ENCODE measurements at regions not wholly inside any gene's neighbourhood (a gene's known extent, or its start where the extent isn't known, plus 50 kb on each side); places are given as distances from the start of the nearest gene placed in this dataset.

GRCh38 chr6:56311533-56312448, 64.4 kb upstream of the COL21A1 start:
- no peaks in the 10 kb centered on the region for H3K79me1 ChIP-seq (ENCODE audit: low read length)
- no peaks in the 10 kb centered on the region for H3K4me1 ChIP-seq (ENCODE audit: control insufficient read depth in 1 of 2, insufficient read depth in 2 of 2, low read length in 2 of 2)
- H3K4ac ChIP-seq (ENCODE audit: low read depth, low read length) = no peak overlapping the region
- no peak overlapping the region for H3K9ac ChIP-seq (ENCODE audit: low read length)
- H3K14ac ChIP-seq (ENCODE audit: low read length) = no peak overlapping the region
- no peaks in the 10 kb centered on the region for H3K9me3 ChIP-seq (ENCODE audit: insufficient read depth, low read depth, low read length)
- no peaks in the 10 kb centered on the region for H3K27me3 ChIP-seq (ENCODE audit: insufficient read depth, low read length)
- H4K12ac ChIP-seq (ENCODE audit: low read depth, low read length) = no peak overlapping the region
- WGBS (ENCODE audit: extremely low coverage, insufficient coverage, insufficient read length) = no CpG with 5 or more reads among the region's 5 CpGs
- no peaks in the 10 kb centered on the region for H3K36me3 ChIP-seq (ENCODE audit: control insufficient read depth in 1 of 2, insufficient read depth in 2 of 2, low read length in 2 of 2)
- no peak overlapping the region for H4K8ac ChIP-seq (ENCODE audit: low read depth, low read length)
- H3K23ac ChIP-seq (ENCODE audit: low read length) = no peak overlapping the region
- H2BK120ac ChIP-seq (ENCODE audit: insufficient read depth, low read length, poor library complexity) = no peak overlapping the region
- H3K4me2 ChIP-seq (ENCODE audit: low read length) = no peak overlapping the region
- DNase-seq = no peak
- H2BK12ac ChIP-seq (ENCODE audit: low read length) = no peak overlapping the region
- H3K4me3 ChIP-seq (ENCODE audit: low read depth, low read length) = no peak overlapping the region
- H3K18ac ChIP-seq (ENCODE audit: low read length) = no peak overlapping the region
- H3K27ac ChIP-seq (ENCODE audit: low read depth, low read length) = no peak overlapping the region
- no peak overlapping the region for H2AFZ ChIP-seq (ENCODE audit: insufficient read depth, low read length, poor library complexity)
- H3K79me2 ChIP-seq (ENCODE audit: control insufficient read depth, insufficient read depth, low read length, poor library complexity) = no peaks in the 10 kb centered on the region
- H2BK5ac ChIP-seq (ENCODE audit: low read depth, low read length, poor library complexity) = no peak overlapping the region
- no peak overlapping the region for H2AK5ac ChIP-seq (ENCODE audit: low read length)
- no peak overlapping the region for H4K91ac ChIP-seq (ENCODE audit: low read depth, low read length)

- Histone ChIP-seq H3K79me2 (ENCODE audit: control insufficient read depth, insufficient read depth, low read length, poor library complexity) (no peaks in the 10 kb centered on the region), H3K79me1 (ENCODE audit: low read length) (no peaks in the 10 kb centered on the region), H3K18ac (ENCODE audit: low read length) (no peak overlapping the region), H3K27ac (ENCODE audit: low read depth, low read length) (no peak overlapping the region), H2AK5ac (ENCODE audit: low read length) (no peak overlapping the region), H2BK12ac (ENCODE audit: low read length) (no peak overlapping the region), H3K23ac (ENCODE audit: low read length) (no peak overlapping the region), H3K27me3 (ENCODE audit: insufficient read depth, low read length) (no peaks in the 10 kb centered on the region), H3K4ac (ENCODE audit: low read depth, low read length) (no peak overlapping the region), H4K8ac (ENCODE audit: low read depth, low read length) (no peak overlapping the region), H2AFZ (ENCODE audit: insufficient read depth, low read length, poor library complexity) (no peak overlapping the region), H4K12ac (ENCODE audit: low read depth, low read length) (no peak overlapping the region), H3K9me3 (ENCODE audit: insufficient read depth, low read depth, low read length) (no peaks in the 10 kb centered on the region), H4K91ac (ENCODE audit: low read depth, low read length) (no peak overlapping the region), H2BK120ac (ENCODE audit: insufficient read depth, low read length, poor library complexity) (no peak overlapping the region), H3K4me2 (ENCODE audit: low read length) (no peak overlapping the region), H3K36me3 (ENCODE audit: control insufficient read depth in 1 of 2, insufficient read depth in 2 of 2, low read length in 2 of 2) (no peaks in the 10 kb centered on the region), H3K14ac (ENCODE audit: low read length) (no peak overlapping the region), H3K9ac (ENCODE audit: low read length) (no peak overlapping the region), H2BK5ac (ENCODE audit: low read depth, low read length, poor library complexity) (no peak overlapping the region), H3K4me1 (ENCODE audit: control insufficient read depth in 1 of 2, insufficient read depth in 2 of 2, low read length in 2 of 2) (no peaks in the 10 kb centered on the region), H3K4me3 (ENCODE audit: low read depth, low read length) (no peak overlapping the region)
- WGBS (ENCODE audit: extremely low coverage, insufficient coverage, insufficient read length) = no CpG with 5 or more reads among the region's 2 CpGs
- no peak for DNase-seq
Measured at GRCh38 chr6:56311061-56311460, 63.7 kb upstream of the COL21A1 start.

DNA sequence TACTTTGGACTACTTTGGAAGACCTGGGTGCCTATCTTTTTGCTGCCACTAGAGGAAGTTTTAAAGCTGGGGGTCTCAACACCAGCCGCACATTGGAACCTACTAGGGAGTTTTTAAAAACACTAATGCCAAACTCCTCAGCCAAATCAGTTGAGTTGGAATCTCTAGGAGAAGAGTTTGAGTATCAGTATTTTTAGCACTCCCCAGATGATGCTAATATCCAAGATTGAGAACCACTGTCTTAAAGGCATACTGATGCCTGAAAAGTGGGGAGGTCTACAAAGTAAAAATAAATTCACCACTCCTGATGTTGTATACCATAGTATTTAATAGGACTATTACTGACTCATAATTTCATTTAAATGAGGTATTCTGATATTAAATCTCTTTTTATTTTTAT, 62.9 kb upstream of the COL21A1 start:
- Histone ChIP-seq H3K36me3 (ENCODE audit: control insufficient read depth in 1 of 2, insufficient read depth in 2 of 2, low read length in 2 of 2) (no peaks in the 10 kb centered on the region), H3K9ac (ENCODE audit: low read length) (no peak overlapping the region), H3K4me2 (ENCODE audit: low read length) (no peak overlapping the region), H2BK5ac (ENCODE audit: low read depth, low read length, poor library complexity) (no peak overlapping the region), H2BK12ac (ENCODE audit: low read length) (no peak overlapping the region), H3K4me3 (ENCODE audit: low read depth, low read length) (no peak overlapping the region), H2AK5ac (ENCODE audit: low read length) (no peak overlapping the region), H4K91ac (ENCODE audit: low read depth, low read length) (no peak overlapping the region), H3K27ac (ENCODE audit: low read depth, low read length) (no peak overlapping the region), H3K79me1 (ENCODE audit: low read length) (no peaks in the 10 kb centered on the region), H3K4ac (ENCODE audit: low read depth, low read length) (no peak overlapping the region), H3K4me1 (ENCODE audit: control insufficient read depth in 1 of 2, insufficient read depth in 2 of 2, low read length in 2 of 2) (no peaks in the 10 kb centered on the region), H3K18ac (ENCODE audit: low read length) (no peak overlapping the region), H4K12ac (ENCODE audit: low read depth, low read length) (no peak overlapping the region), H3K9me3 (ENCODE audit: insufficient read depth, low read depth, low read length) (no peaks in the 10 kb centered on the region), H3K23ac (ENCODE audit: low read length) (no peak overlapping the region), H2AFZ (ENCODE audit: insufficient read depth, low read length, poor library complexity) (no peak overlapping the region), H3K14ac (ENCODE audit: low read length) (no peak overlapping the region), H3K79me2 (ENCODE audit: control insufficient read depth, insufficient read depth, low read length, poor library complexity) (no peaks in the 10 kb centered on the region), H3K27me3 (ENCODE audit: insufficient read depth, low read length) (no peaks in the 10 kb centered on the region), H2BK120ac (ENCODE audit: insufficient read depth, low read length, poor library complexity) (no peak overlapping the region), H4K8ac (ENCODE audit: low read depth, low read length) (no peak overlapping the region)
- no CpG with 5 or more reads among the region's 1 CpG for WGBS (ENCODE audit: extremely low coverage, insufficient coverage, insufficient read length)
- DNase-seq = no peak

DNA sequence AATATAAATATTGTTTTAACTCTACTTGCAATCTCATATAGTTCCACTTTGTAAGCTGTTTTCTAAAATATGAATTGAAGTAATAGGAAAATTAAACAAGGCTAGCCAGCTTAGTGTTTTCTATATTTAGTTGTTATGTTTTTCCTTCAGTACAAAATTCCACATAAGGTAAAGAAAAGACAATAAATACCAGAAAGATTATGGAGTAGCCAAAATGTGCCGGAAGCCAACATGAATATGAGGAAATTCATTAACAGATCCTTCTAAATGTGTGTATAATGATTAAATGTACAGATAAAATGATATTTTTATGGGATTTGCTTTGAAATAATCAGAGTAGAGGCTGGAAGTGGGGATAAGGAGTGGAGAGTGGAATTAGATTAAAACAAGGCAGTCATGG, 52.5 kb upstream of the COL21A1 start:
- H2BK12ac ChIP-seq (ENCODE audit: low read length) = no peak overlapping the region
- no peak overlapping the region for H4K8ac ChIP-seq (ENCODE audit: low read depth, low read length)
- no peak overlapping the region for H3K23ac ChIP-seq (ENCODE audit: low read length)
- H3K4me3 ChIP-seq (ENCODE audit: low read depth, low read length) = no peak overlapping the region
- H3K27ac ChIP-seq (ENCODE audit: low read depth, low read length) = no peak overlapping the region
- H4K91ac ChIP-seq (ENCODE audit: low read depth, low read length) = no peak overlapping the region
- no peaks in the 10 kb centered on the region for H3K4me1 ChIP-seq (ENCODE audit: control insufficient read depth in 1 of 2, insufficient read depth in 2 of 2, low read length in 2 of 2)
- no peaks in the 10 kb centered on the region for H3K79me2 ChIP-seq (ENCODE audit: control insufficient read depth, insufficient read depth, low read length, poor library complexity)
- no peak overlapping the region for H4K12ac ChIP-seq (ENCODE audit: low read depth, low read length)
- H2AK5ac ChIP-seq (ENCODE audit: low read length) = no peak overlapping the region
- H3K18ac ChIP-seq (ENCODE audit: low read length) = no peak overlapping the region
- no peaks in the 10 kb centered on the region for H3K27me3 ChIP-seq (ENCODE audit: insufficient read depth, low read length)
- H2BK5ac ChIP-seq (ENCODE audit: low read depth, low read length, poor library complexity) = no peak overlapping the region
- no CpG with 5 or more reads among the region's 1 CpG for WGBS (ENCODE audit: extremely low coverage, insufficient coverage, insufficient read length)
- H3K79me1 ChIP-seq (ENCODE audit: low read length) = no peaks in the 10 kb centered on the region
- no peak overlapping the region for H3K14ac ChIP-seq (ENCODE audit: low read length)
- no peak overlapping the region for H2BK120ac ChIP-seq (ENCODE audit: insufficient read depth, low read length, poor library complexity)
- H3K9me3 ChIP-seq (ENCODE audit: insufficient read depth, low read depth, low read length) = no peaks in the 10 kb centered on the region
- DNase-seq = no peak
- H2AFZ ChIP-seq (ENCODE audit: insufficient read depth, low read length, poor library complexity) = no peak overlapping the region
- no peak overlapping the region for H3K9ac ChIP-seq (ENCODE audit: low read length)
- no peaks in the 10 kb centered on the region for H3K36me3 ChIP-seq (ENCODE audit: control insufficient read depth in 1 of 2, insufficient read depth in 2 of 2, low read length in 2 of 2)
- no peak overlapping the region for H3K4ac ChIP-seq (ENCODE audit: low read depth, low read length)
- no peak overlapping the region for H3K4me2 ChIP-seq (ENCODE audit: low read length)
